GM18867 (cell line): ENCODE measurements at regions not wholly inside any gene's neighbourhood (a gene's known extent, or its start where the extent isn't known, plus 50 kb on each side); places are given as distances from the start of the nearest gene placed in this dataset.

Experiments used
- ATAC-seq: cut with Tn5 transposase; IDR thresholded peaks from one replicate; pipeline ENCODE4 v1.9.1; 2021; ENCODE audit warnings: mild to moderate bottlenecking, moderate library complexity; ENCODE audit not compliant: unreplicated experiment

GRCh38 chr3:10759495-10759894 lies 56.5 kb upstream of the SLC6A11 start:
- ATAC-seq: no peak

DNA sequence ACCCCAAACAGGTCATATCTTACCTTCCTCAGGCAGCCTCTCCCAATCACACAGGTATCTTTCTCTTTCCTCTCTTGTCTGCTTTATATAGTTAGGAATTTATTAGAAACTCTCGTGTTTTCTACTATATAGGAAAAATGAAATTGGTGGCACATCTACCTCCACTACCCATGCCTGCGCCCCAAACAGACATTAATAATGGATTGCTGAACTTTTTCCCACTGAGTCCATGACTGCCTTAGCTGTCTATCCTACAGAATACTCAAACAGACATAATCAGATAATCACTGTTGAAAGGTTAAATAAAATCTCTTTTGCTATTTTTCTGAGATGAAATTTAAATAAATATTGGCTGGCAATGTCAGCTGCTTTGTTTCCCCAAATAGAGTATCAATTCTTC lies 55.8 kb upstream of the SLC6A11 start:
- ATAC-seq: no peak

DNA sequence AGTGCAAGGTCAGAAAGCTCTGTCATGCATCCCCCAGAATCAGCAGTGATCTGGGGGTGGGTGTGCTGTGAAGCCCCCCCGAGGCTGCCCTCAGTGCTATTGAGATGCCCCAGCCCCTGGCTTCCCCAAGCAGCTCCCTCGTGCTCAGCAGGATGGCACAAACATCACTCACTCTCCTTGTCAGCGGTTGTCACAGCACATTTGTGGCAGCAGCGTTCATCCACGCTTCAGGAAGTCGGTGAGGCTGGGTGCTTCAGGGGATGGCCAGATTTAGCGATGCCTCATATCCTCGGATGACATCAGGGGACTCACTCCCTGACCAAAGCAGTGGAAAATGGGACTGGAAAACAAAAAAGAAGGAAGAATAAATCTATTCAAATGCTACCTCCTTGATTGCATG lies 54.4 kb upstream of the SLC6A11 start:
- no peak for ATAC-seq

DNA sequence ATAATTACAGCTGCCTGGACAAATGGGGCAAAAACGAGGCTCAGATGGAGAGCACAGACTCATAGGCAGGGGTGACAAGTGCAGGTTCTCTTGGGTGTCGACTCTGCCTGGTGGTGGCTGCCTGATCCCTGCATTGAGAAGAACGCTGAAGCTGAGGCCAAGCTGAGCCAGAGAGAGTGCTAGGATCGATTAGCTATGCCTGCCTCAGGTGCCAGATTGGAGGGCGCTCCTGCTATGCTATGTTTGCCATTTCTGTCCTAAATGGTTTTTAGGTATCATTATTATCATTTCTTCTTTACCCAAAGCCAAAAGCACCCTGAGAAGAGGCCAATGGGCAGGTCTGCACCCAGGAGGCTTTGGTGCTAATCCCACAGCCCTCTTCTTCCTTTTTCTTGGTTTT lies 53.9 kb upstream of the SLC6A11 start:
- no peak for ATAC-seq

- ATAC-seq: no peak
These were observed 53.3 kb upstream of the SLC6A11 start for GRCh38 chr3:10762611-10763247.

DNA sequence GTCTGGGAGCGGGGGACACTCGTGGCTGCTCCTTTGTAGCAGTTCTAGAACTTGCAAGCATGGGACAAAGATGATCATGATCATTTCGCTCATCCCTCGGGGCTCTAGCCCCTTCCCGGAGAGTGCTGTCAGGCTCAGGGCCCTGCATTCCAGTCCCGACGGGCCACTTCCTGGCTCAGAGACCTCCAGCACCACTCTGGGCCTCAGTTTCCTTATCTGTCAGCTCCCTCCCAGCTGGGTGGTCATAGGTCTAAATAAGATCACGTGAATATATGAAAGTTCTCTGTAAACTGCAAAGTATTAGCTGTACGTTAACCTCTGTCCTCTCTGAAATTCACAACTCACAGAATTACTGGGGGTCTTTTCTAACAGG lies 52.8 kb upstream of the SLC6A11 start:
- no peak for ATAC-seq

GRCh38 chr3:10763817-10764258 lies 52.2 kb upstream of the SLC6A11 start:
- ATAC-seq: no peak

GRCh38 chr3:10764259-10765051 lies 51.6 kb upstream of the SLC6A11 start:
- no peak for ATAC-seq

DNA sequence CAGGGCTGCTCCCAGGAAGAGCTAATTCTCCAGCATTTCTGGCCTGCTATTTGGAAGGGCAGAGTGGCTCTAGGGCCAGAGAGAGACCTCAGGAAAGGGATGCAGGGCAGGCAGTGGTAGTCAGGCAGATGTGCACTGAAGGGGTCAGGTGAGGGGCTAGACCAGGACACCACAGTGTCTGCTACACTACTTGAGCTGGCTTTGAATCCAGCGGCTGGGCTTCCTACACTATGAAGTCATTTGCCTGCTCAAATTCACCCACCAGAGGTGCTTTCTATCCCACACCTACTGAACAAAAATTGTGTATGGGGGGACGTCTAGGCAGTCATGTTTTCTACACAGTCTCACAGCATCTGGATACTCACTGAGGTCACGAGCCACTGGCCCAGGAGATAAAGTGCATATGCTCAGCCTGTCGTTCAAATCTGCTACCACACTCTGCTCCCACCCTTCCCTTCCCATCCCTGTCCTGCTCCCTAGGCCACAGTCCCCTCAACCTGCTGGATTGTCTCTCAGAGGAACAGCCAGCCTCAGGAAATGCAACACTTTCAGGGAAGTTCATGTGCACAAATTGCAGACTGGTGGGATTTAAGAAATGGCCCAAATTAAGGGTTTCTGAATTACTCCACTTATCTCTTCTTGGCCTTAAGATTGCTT lies 49.9 kb upstream of the SLC6A11 start:
- no peak for ATAC-seq
